Astrocyte (in vitro differentiated cells and primary cell): ENCODE measurements at regions not wholly inside any gene's neighbourhood (a gene's known extent, or its start where the extent isn't known, plus 50 kb on each side); places are given as distances from the start of the nearest gene placed in this dataset.

Experiments
- CTCF ChIP-seq: IDR thresholded peaks from 2 replicates; pipeline ENCODE4 v1.5.1; 2011; ENCODE audit warnings: low read depth, mild to moderate bottlenecking, inconsistent platforms, low read length, moderate library complexity; ENCODE audit not compliant: insufficient read depth
- EZH2 ChIP-seq: IDR thresholded peaks from 2 replicates; pipeline ENCODE4 v1.6.1; 2012; ENCODE audit warnings: mild to moderate bottlenecking, low read length, inconsistent platforms; ENCODE audit not compliant: insufficient read depth

GRCh38 chr12:39032448-39032847, 127.1 kb upstream of the CPNE8 start:
- TF ChIP-seq CTCF (no peak), EZH2 (no peak)
